ENCODE measurements at regions not wholly inside any gene's neighbourhood (a gene's known extent, or its start where the extent isn't known, plus 50 kb on each side); places are given as distances from the start of the nearest gene placed in this dataset.

GRCh38 chr3:104612218-104612617 lies 754.5 kb upstream of the ALCAM start:
- Histone ChIP-seq H3K23me2 (ENCODE audit: low read depth, low read length) (no peaks in the 10 kb centered on the region), H2BK12ac (ENCODE audit: low read depth, low read length) (no peak overlapping the region), H3K79me2 (ENCODE audit: control insufficient read depth in 1 of 2, insufficient read depth in 2 of 2, low read length in 2 of 2) (no peaks in the 10 kb centered on the region), H3K4me1 (replicated peaks in 1 of 4; ENCODE audit: control insufficient read depth in 3 of 4, insufficient read depth in 4 of 4, low read length in 3 of 4) (no peaks in the 10 kb centered on the region), H3K23ac (ENCODE audit: insufficient read length) (no peak overlapping the region), H2BK5ac (ENCODE audit: low read depth, low read length) (no peak overlapping the region), H3K4ac (replicated peaks; ENCODE audit: insufficient read length, low read depth, low read length) (no peak overlapping the region), H4K8ac (ENCODE audit: extremely low read depth, insufficient read depth, low read length) (no peak overlapping the region), H3K9me3 (ENCODE audit: insufficient read depth in 2 of 2, low read depth in 1 of 2, low read length in 1 of 2) (no peaks in the 10 kb centered on the region), H3K27ac (ENCODE audit: low read depth, low read length) (no peak overlapping the region), H3K4me2 (ENCODE audit: insufficient read depth in 1 of 2, low read depth in 2 of 2, low read length in 2 of 2) (no peak overlapping the region), H3K4me3 (ENCODE audit: extremely low read depth in 1 of 4, insufficient read depth in 2 of 4, low read depth in 3 of 4, low read length in 4 of 4) (no peak overlapping the region), H4K91ac (replicated peaks; ENCODE audit: insufficient read length, low read length) (no peak overlapping the region), H3K36me3 (ENCODE audit: control insufficient read depth in 2 of 4, insufficient read depth in 4 of 4, low read length in 3 of 4) (no peaks in the 10 kb centered on the region), H2AFZ (ENCODE audit: low read length) (no peak overlapping the region), H2AK5ac (ENCODE audit: low read depth, low read length) (no peak overlapping the region), H3K79me1 (ENCODE audit: low read depth, low read length) (no peaks in the 10 kb centered on the region), H3K27me3 (replicated peaks in 1 of 4; ENCODE audit: control insufficient read depth in 3 of 4, extremely low read depth in 1 of 4, insufficient read depth in 3 of 4, low read length in 3 of 4) (no peaks in the 10 kb centered on the region), H3K9ac (replicated peaks in 1 of 4; ENCODE audit: extremely low read depth in 1 of 4, low read depth in 3 of 4, low read length in 3 of 4) (no peak overlapping the region), H4K5ac (ENCODE audit: insufficient read length, low read depth, low read length) (no peak overlapping the region), H3K56ac (replicated peaks; ENCODE audit: insufficient read length, low read depth, low read length) (no peak overlapping the region), H2BK15ac (ENCODE audit: low read length) (no peak overlapping the region), H2BK20ac (ENCODE audit: low read length) (no peak overlapping the region), H2BK120ac (replicated peaks; ENCODE audit: low read depth, low read length) (no peak overlapping the region), H3K14ac (ENCODE audit: insufficient read length) (no peak overlapping the region), H3K18ac (ENCODE audit: extremely low read depth, low read length) (no peak overlapping the region), H4K20me1 (replicated peaks in 1 of 2; ENCODE audit: control insufficient read depth in 1 of 2, insufficient read depth in 2 of 2, low read length in 2 of 2) (no peaks in the 10 kb centered on the region)
- ChIA-PET CTCF (ENCODE audit: partially characterized antibody) (interaction anchor here (1.0 to 1.8 kb wide), 4 partner anchors 8 to 23 kb away, joined by 3 to 8 read pairs (median 4); no protein-coding TSS in a partner anchor), POLR2A (ENCODE audit: partially characterized antibody) (no interaction called here)
- DNase-seq (ENCODE audit: low read depth in 1 of 2, low spot score in 2 of 2) (no peak), FAIRE-seq (no peak)
- TF ChIP-seq SUZ12 (IDR thresholded peaks at IDR 0.05; ENCODE audit: low read length) (no peak), MAFK (IDR thresholded peaks at IDR 0.05; ENCODE audit: low read depth, low read length) (no peak), POU5F1 (IDR thresholded peaks at IDR 0.05; ENCODE audit: low read depth, low read length) (no peak), GABPA (IDR thresholded peaks at IDR 0.05; ENCODE audit: borderline replicate concordance, insufficient read depth, low read length) (no peak), CBX8 (IDR thresholded peaks at IDR 0.05; ENCODE audit: borderline replicate concordance, low read depth, low read length) (no peak), CREB1 (IDR thresholded peaks at IDR 0.05) (no peak), SP4 (IDR thresholded peaks at IDR 0.05; ENCODE audit: low read length) (no peak), JUN (IDR thresholded peaks at IDR 0.05; ENCODE audit: low read depth, low read length) (no peak), SIX5 (IDR thresholded peaks at IDR 0.05; ENCODE audit: low read depth, low read length) (no peak), TEAD4 (IDR thresholded peaks at IDR 0.05; ENCODE audit: low read depth, low read length) (no peak), USF2 (IDR thresholded peaks at IDR 0.05; ENCODE audit: low read length) (no peak), RNF2 (IDR thresholded peaks at IDR 0.05; ENCODE audit: borderline replicate concordance, low read depth, low read length, missing control alignments, poor library complexity, severe bottlenecking) (no peak), KDM4A (IDR thresholded peaks at IDR 0.05; ENCODE audit: low read depth, low read length, severe bottlenecking) (no peak)
